Neural progenitor cell (in vitro differentiated cells): ENCODE measurements at regions not wholly inside any gene's neighbourhood (a gene's known extent, or its start where the extent isn't known, plus 50 kb on each side); places are given as distances from the start of the nearest gene placed in this dataset.

Experiments used
- DNase-seq: peaks from one replicate; pipeline ENCODE4 v3.0.0-alpha.2; 2016; ENCODE audit warnings: low spot score
- H2AFZ ChIP-seq: fragments of 200-600 bp; sonication (generic); replicated peaks from 2 replicates; pipeline ENCODE4 v1.6.1; 2016; ENCODE audit warnings: antibody characterized with exemption
- H3F3A ChIP-seq: fragments of 200-600 bp; sonication (generic); 2 replicates; pipeline ENCODE4 v1.6.1; 2016; ENCODE audit warnings: antibody characterized with exemption, low read depth
- H3K27ac ChIP-seq: fragments of 200-600 bp; sonication (generic); 2 replicates; pipeline ENCODE4 v1.5.1; 2016; ENCODE audit warnings: mild to moderate bottlenecking
- H3K27me3 ChIP-seq: fragments of 200-600 bp; sonication (generic); 2 replicates; pipeline ENCODE4 v1.6.1; 2016; ENCODE audit warnings: mild to moderate bottlenecking, moderate library complexity
- H3K36me3 ChIP-seq: fragments of 200-600 bp; sonication (generic); 2 replicates; pipeline ENCODE4 v1.5.1; 2016
- H3K4me1 ChIP-seq: fragments of 200-600 bp; sonication (generic); 2 replicates; pipeline ENCODE4 v1.6.1; 2016; ENCODE audit warnings: mixed run types
- H3K4me2 ChIP-seq: fragments of 200-600 bp; sonication (generic); 2 replicates; pipeline ENCODE4 v1.6.1; 2016
- H3K4me3 ChIP-seq: fragments of 200-600 bp; sonication (generic); 2 replicates; pipeline ENCODE4 v1.5.1; 2016
- H3K79me2 ChIP-seq: fragments of 200-600 bp; sonication (generic); 2 replicates; pipeline ENCODE4 v1.6.1; 2016; ENCODE audit warnings: low read depth
- H3K9ac ChIP-seq: fragments of 200-600 bp; sonication (generic); 2 replicates; pipeline ENCODE4 v1.6.1; 2016
- H3K9me3 ChIP-seq: fragments of 200-600 bp; sonication (generic); 2 replicates; pipeline ENCODE4 v1.5.1; 2016; ENCODE audit warnings: low read depth
- H4K20me1 ChIP-seq: fragments of 200-600 bp; sonication (generic); 2 replicates; pipeline ENCODE4 v1.6.1; 2016; ENCODE audit warnings: low read depth
- H3K27ac Mint-ChIP-seq: 3 replicates; pipeline ENCODE4 v1.8.0; 2021; ENCODE audit warnings: mixed read lengths
- H3K27me3 Mint-ChIP-seq: 2 replicates; pipeline ENCODE4 v1.8.0; 2022; ENCODE audit warnings: low read depth, mild to moderate bottlenecking, inconsistent platforms, moderate library complexity, mixed read lengths; ENCODE audit not compliant: insufficient read depth
- H3K36me3 Mint-ChIP-seq: 3 replicates; pipeline ENCODE4 v1.8.0; 2021; ENCODE audit warnings: mixed read lengths
- H3K4me1 Mint-ChIP-seq: 3 replicates; pipeline ENCODE4 v1.8.0; 2021; ENCODE audit warnings: mixed read lengths
- H3K4me3 Mint-ChIP-seq: 3 replicates; pipeline ENCODE4 v1.8.0; 2021; ENCODE audit warnings: mild to moderate bottlenecking, moderate library complexity, mixed read lengths
- H3K9me3 Mint-ChIP-seq: 3 replicates; pipeline ENCODE4 v1.8.0; 2020; ENCODE audit warnings: mixed read lengths
- EZH2 ChIP-seq: fragments of 200-600 bp; sonication (generic); IDR thresholded peaks from 2 replicates; pipeline ENCODE4 v1.6.1; 2017; ENCODE audit warnings: antibody characterized with exemption, mild to moderate bottlenecking, moderate library complexity
- EZH2phosphoT487 ChIP-seq: fragments of 200-600 bp; sonication (generic); IDR thresholded peaks from 2 replicates; pipeline ENCODE4 v1.6.1; 2017; ENCODE audit warnings: antibody characterized with exemption
- TF ChIP-seq, protein P1 (sequence below): fragments of 200-600 bp; sonication (generic); IDR thresholded peaks from 2 replicates; pipeline ENCODE4 v1.5.1; 2017; ENCODE audit warnings: antibody characterized with exemption, mild to moderate bottlenecking

DNA sequence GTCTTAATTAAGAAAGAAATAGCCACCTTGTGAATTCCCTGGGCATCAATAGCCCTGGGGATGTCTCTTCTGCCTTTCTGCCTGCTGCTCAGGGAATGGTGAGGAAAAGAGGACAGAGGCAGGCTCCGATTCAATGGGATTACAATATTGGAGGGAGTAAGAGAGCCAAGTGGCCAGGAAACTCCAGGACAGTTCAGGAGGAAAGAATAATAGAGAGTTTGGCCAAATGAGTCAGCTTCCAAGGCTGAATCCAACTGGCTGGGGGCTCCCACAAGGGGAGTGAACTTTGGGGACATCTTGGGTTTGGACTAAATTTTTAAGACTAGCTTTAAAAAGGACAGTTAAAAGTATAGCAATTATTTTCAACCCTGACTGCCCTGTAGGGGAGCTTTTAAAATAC is 235.8 kb upstream of the ASIC2 start:
- Mint-ChIP-seq H3K4me1 (peaks cover 21% of the 10 kb centered on the region), H3K27ac (peak overlapping the region; percentile 4), H3K27me3 (peaks cover 7% of the 10 kb centered on the region), H3K9me3 (peaks cover 8% of the 10 kb centered on the region), H3K36me3 (no peaks in the 10 kb centered on the region), H3K4me3 (no peak overlapping the region)
- Histone ChIP-seq H3K9me3 (no peaks in the 10 kb centered on the region), H2AFZ (no peak overlapping the region), H3K9ac (no peak overlapping the region), H4K20me1 (no peaks in the 10 kb centered on the region), H3K4me3 (no peak overlapping the region), H3F3A (no peaks in the 10 kb centered on the region), H3K27me3 (no peaks in the 10 kb centered on the region), H3K79me2 (no peaks in the 10 kb centered on the region), H3K36me3 (no peaks in the 10 kb centered on the region), H3K4me1 (no peaks in the 10 kb centered on the region), H3K4me2 (no peak overlapping the region), H3K27ac (no peak overlapping the region)
- TF ChIP-seq EZH2 (no peak), EZH2phosphoT487 (no peak)
- TF ChIP-seq, protein P1, sequence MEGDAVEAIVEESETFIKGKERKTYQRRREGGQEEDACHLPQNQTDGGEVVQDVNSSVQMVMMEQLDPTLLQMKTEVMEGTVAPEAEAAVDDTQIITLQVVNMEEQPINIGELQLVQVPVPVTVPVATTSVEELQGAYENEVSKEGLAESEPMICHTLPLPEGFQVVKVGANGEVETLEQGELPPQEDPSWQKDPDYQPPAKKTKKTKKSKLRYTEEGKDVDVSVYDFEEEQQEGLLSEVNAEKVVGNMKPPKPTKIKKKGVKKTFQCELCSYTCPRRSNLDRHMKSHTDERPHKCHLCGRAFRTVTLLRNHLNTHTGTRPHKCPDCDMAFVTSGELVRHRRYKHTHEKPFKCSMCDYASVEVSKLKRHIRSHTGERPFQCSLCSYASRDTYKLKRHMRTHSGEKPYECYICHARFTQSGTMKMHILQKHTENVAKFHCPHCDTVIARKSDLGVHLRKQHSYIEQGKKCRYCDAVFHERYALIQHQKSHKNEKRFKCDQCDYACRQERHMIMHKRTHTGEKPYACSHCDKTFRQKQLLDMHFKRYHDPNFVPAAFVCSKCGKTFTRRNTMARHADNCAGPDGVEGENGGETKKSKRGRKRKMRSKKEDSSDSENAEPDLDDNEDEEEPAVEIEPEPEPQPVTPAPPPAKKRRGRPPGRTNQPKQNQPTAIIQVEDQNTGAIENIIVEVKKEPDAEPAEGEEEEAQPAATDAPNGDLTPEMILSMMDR: no peak
- DNase-seq: no peak

- H3K36me3 Mint-ChIP-seq: no peaks in the 10 kb centered on the region
Observed at GRCh38 chr17:33529816-33530215, 236.7 kb upstream of the ASIC2 start.

GRCh38 chr17:33531311-33531710 is 238.2 kb upstream of the ASIC2 start:
- H3K27ac Mint-ChIP-seq: no peak overlapping the region
- Histone ChIP-seq H3K4me2 (no peak overlapping the region), H3F3A (no peaks in the 10 kb centered on the region), H3K4me3 (no peak overlapping the region), H3K36me3 (no peaks in the 10 kb centered on the region), H2AFZ (no peak overlapping the region), H4K20me1 (no peaks in the 10 kb centered on the region), H3K27me3 (no peaks in the 10 kb centered on the region), H3K27ac (no peak overlapping the region), H3K9me3 (no peaks in the 10 kb centered on the region), H3K79me2 (no peaks in the 10 kb centered on the region), H3K9ac (no peak overlapping the region), H3K4me1 (no peaks in the 10 kb centered on the region)
- H3K9me3 Mint-ChIP-seq: peaks cover 8% of the 10 kb centered on the region
- no peak for DNase-seq
- TF ChIP-seq, protein P1: no peak
- TF ChIP-seq EZH2phosphoT487: no peak
- no peak for TF ChIP-seq EZH2
- peaks cover 21% of the 10 kb centered on the region for H3K4me1 Mint-ChIP-seq
- H3K4me3 Mint-ChIP-seq: no peak overlapping the region
- H3K27me3 Mint-ChIP-seq: peaks cover 5% of the 10 kb centered on the region
- H3K36me3 Mint-ChIP-seq: no peaks in the 10 kb centered on the region

More at GRCh38 chr17:33529816-33530215, 236.7 kb upstream of the ASIC2 start:
- peaks cover 7% of the 10 kb centered on the region for H3K27me3 Mint-ChIP-seq
- Histone ChIP-seq H3K79me2 (no peaks in the 10 kb centered on the region), H2AFZ (no peak overlapping the region), H4K20me1 (no peaks in the 10 kb centered on the region), H3K4me2 (no peak overlapping the region), H3K36me3 (no peaks in the 10 kb centered on the region), H3K27ac (no peak overlapping the region), H3F3A (no peaks in the 10 kb centered on the region), H3K4me1 (no peaks in the 10 kb centered on the region), H3K9me3 (no peaks in the 10 kb centered on the region), H3K9ac (no peak overlapping the region), H3K27me3 (no peaks in the 10 kb centered on the region), H3K4me3 (no peak overlapping the region)
- peaks cover 8% of the 10 kb centered on the region for H3K9me3 Mint-ChIP-seq
- H3K4me1 Mint-ChIP-seq: peaks cover 21% of the 10 kb centered on the region
- TF ChIP-seq, protein P1: no peak
- TF ChIP-seq EZH2 (no peak), EZH2phosphoT487 (no peak)
- no peak for DNase-seq
- H3K27ac Mint-ChIP-seq: peak overlapping the region; percentile 63
- H3K4me3 Mint-ChIP-seq: no peak overlapping the region
